Forelimb muscle (tissue), 1 donor: ENCODE measurements at regions not wholly inside any gene's neighbourhood (a gene's known extent, or its start where the extent isn't known, plus 50 kb on each side); places are given as distances from the start of the nearest gene placed in this dataset.

ENCODE experiments used
- DNase-seq: peaks from one replicate; pipeline ENCODE4 v3.0.0-alpha.2; 2013; ENCODE audit warnings: low read depth

- DNase-seq = no peak
These were observed 71.6 kb upstream of the ASTN2 start for GRCh38 chr9:117486426-117486825.

- no peak for DNase-seq
These were observed 70.3 kb upstream of the ASTN2 start for GRCh38 chr9:117485176-117485575.

GRCh38 chr9:117480729-117481128, 65.9 kb upstream of the ASTN2 start:
- no peak for DNase-seq

GRCh38 chr9:117480253-117480652, 65.4 kb upstream of the ASTN2 start:
- DNase-seq = no peak

GRCh38 chr9:117473293-117473692, 58.4 kb upstream of the ASTN2 start:
- DNase-seq = no peak

GRCh38 chr9:117470902-117471301, 56.0 kb upstream of the ASTN2 start:
- no peak for DNase-seq

GRCh38 chr9:117470455-117470854, 55.6 kb upstream of the ASTN2 start:
- DNase-seq = no peak

- DNase-seq = no peak
These were observed 51.3 kb upstream of the ASTN2 start for GRCh38 chr9:117466111-117466510.

GRCh38 chr9:117465706-117466105, 50.8 kb upstream of the ASTN2 start:
- DNase-seq = no peak

GRCh38 chr9:117464941-117465616, 50.2 kb upstream of the ASTN2 start:
- no peak for DNase-seq
